WTC11 (cell line): ENCODE measurements at regions not wholly inside any gene's neighbourhood (a gene's known extent, or its start where the extent isn't known, plus 50 kb on each side); places are given as distances from the start of the nearest gene placed in this dataset.

Experiments used
- ATAC-seq: fragments of 200-7000 bp; cut with Tn5 transposase; 2 replicates; pipeline ENCODE4 v1.10.0; 2021; ENCODE audit warnings: mild to moderate bottlenecking, moderate library complexity
- CTCF ChIA-PET: fragments of 300-600 bp; sonication (Branson Sonifier 250); formaldehyde crosslinking; loops from one replicate; lab custom pipeline; 2021; ENCODE audit warnings: antibody characterized with exemption; lab: Charles Lee
- POLR2A ChIA-PET: fragments of 350-600 bp; sonication (Branson Sonifier 250); formaldehyde crosslinking; loops from one replicate; lab custom pipeline; 2021; ENCODE audit warnings: antibody characterized with exemption; lab: Charles Lee
- DNase-seq: peaks from one replicate; pipeline ENCODE4 v3.0.0; 2021; ENCODE audit warnings: low spot score
- H3K27ac Mint-ChIP-seq: 2 replicates; pipeline ENCODE4 v1.8.0; 2021; ENCODE audit warnings: mixed read lengths
- H3K27me3 Mint-ChIP-seq: 2 replicates; pipeline ENCODE4 v1.8.0; 2021; ENCODE audit warnings: low read depth, mild to moderate bottlenecking, moderate library complexity, mixed read lengths
- H3K36me3 Mint-ChIP-seq: 2 replicates; pipeline ENCODE4 v1.8.0; 2021; ENCODE audit warnings: mixed read lengths
- H3K4me1 Mint-ChIP-seq: 2 replicates; pipeline ENCODE4 v1.8.0; 2022; ENCODE audit warnings: mixed read lengths
- H3K4me3 Mint-ChIP-seq: 2 replicates; pipeline ENCODE4 v1.8.0; 2021; ENCODE audit warnings: mild to moderate bottlenecking, moderate library complexity, mixed read lengths
- H3K9me3 Mint-ChIP-seq: 2 replicates; pipeline ENCODE4 v1.8.0; 2021; ENCODE audit warnings: mixed read lengths
- CREM ChIP-seq: sonication (generic); formaldehyde crosslinking; IDR thresholded peaks from 2 replicates; pipeline ENCODE4 v1.8.1; 2022; ENCODE audit warnings: mild to moderate bottlenecking, missing genetic modification reagents, moderate library complexity
- ESRRA ChIP-seq: sonication (generic); formaldehyde crosslinking; IDR thresholded peaks from 2 replicates; pipeline ENCODE4 v1.8.1; 2022; ENCODE audit warnings: mild to moderate bottlenecking, missing genetic modification reagents, borderline replicate concordance
- FOXP1 ChIP-seq: sonication (generic); formaldehyde crosslinking; IDR thresholded peaks from 2 replicates; pipeline ENCODE4 v1.8.0; 2022; ENCODE audit warnings: missing genetic modification reagents, mild to moderate bottlenecking, moderate library complexity, borderline replicate concordance
- FOXP4 ChIP-seq: sonication (generic); formaldehyde crosslinking; IDR thresholded peaks from 2 replicates; pipeline ENCODE4 v1.8.0; 2022; ENCODE audit warnings: mild to moderate bottlenecking, missing genetic modification reagents
- GRHL2 ChIP-seq: fragments of 250-450 bp; sonication (Bioruptor Pico); IDR thresholded peaks from 2 replicates; pipeline ENCODE4 v1.8.0; 2022; ENCODE audit warnings: mild to moderate bottlenecking, moderate library complexity; ENCODE audit not compliant: insufficient replicate concordance, severe bottlenecking
- GTF2I ChIP-seq: fragments of 250-450 bp; sonication (Bioruptor Pico); conservative IDR thresholded peaks from 2 replicates; pipeline ENCODE4 v1.4.0; 2021; ENCODE audit warnings: mild to moderate bottlenecking
- IRF1 ChIP-seq: sonication (generic); formaldehyde crosslinking; IDR thresholded peaks from 2 replicates; pipeline ENCODE4 v1.8.0; 2023; ENCODE audit warnings: missing genetic modification reagents
- JUN ChIP-seq: sonication (generic); formaldehyde crosslinking; IDR thresholded peaks from 2 replicates; pipeline ENCODE4 v1.8.0; 2023; ENCODE audit warnings: mild to moderate bottlenecking, missing genetic modification reagents
- NFE2L1 ChIP-seq: sonication (generic); formaldehyde crosslinking; IDR thresholded peaks from 2 replicates; pipeline ENCODE4 v1.8.1; 2023; ENCODE audit warnings: missing genetic modification reagents
- NR2C2 ChIP-seq: sonication (generic); formaldehyde crosslinking; IDR thresholded peaks from 2 replicates; pipeline ENCODE4 v1.8.0; 2022; ENCODE audit warnings: mild to moderate bottlenecking, missing genetic modification reagents
- RORB ChIP-seq: fragments of 250-450 bp; sonication (Bioruptor Pico); IDR thresholded peaks from 2 replicates; pipeline ENCODE4 v1.9.0; 2021; ENCODE audit warnings: mild to moderate bottlenecking
- SMAD3 ChIP-seq: sonication (generic); formaldehyde crosslinking; IDR thresholded peaks from 2 replicates; pipeline ENCODE4 v1.8.0; 2022; ENCODE audit warnings: missing genetic modification reagents, mild to moderate bottlenecking, borderline replicate concordance
- STAT6 ChIP-seq: sonication (generic); formaldehyde crosslinking; conservative IDR thresholded peaks from 2 replicates; pipeline ENCODE4 v1.8.1; 2023; ENCODE audit warnings: mild to moderate bottlenecking, low read depth, missing genetic modification reagents, moderate library complexity
- TP53 ChIP-seq: sonication (generic); formaldehyde crosslinking; IDR thresholded peaks from 2 replicates; pipeline ENCODE4 v1.8.1; 2023; ENCODE audit warnings: mild to moderate bottlenecking, missing genetic modification reagents
- ZNF121 ChIP-seq: sonication (generic); formaldehyde crosslinking; IDR thresholded peaks from 2 replicates; pipeline ENCODE4 v1.8.0; 2023; ENCODE audit warnings: missing genetic modification reagents
- ZNF263 ChIP-seq: sonication (generic); formaldehyde crosslinking; IDR thresholded peaks from 2 replicates; pipeline ENCODE4 v1.8.1; 2022; ENCODE audit warnings: low read depth, mild to moderate bottlenecking, moderate library complexity, missing genetic modification reagents
- ZNF281 ChIP-seq: sonication (generic); formaldehyde crosslinking; IDR thresholded peaks from 2 replicates; pipeline ENCODE4 v1.8.0; 2023; ENCODE audit warnings: mild to moderate bottlenecking, missing genetic modification reagents
- ZNF416 ChIP-seq: fragments of 250-450 bp; sonication (Bioruptor Pico); IDR thresholded peaks from 2 replicates; pipeline ENCODE4 v1.9.0; 2021; ENCODE audit warnings: mild to moderate bottlenecking, inconsistent platforms
- ZSCAN18 ChIP-seq: fragments of 250-450 bp; sonication (Bioruptor Pico); IDR thresholded peaks from 2 replicates; pipeline ENCODE4 v2.1.2; 2022; ENCODE audit warnings: mild to moderate bottlenecking, moderate library complexity

- Mint-ChIP-seq H3K4me3 (no peak overlapping the region), H3K36me3 (no peaks in the 10 kb centered on the region), H3K4me1 (peaks cover 8% of the 10 kb centered on the region), H3K27ac (no peak overlapping the region), H3K27me3 (no peaks in the 10 kb centered on the region), H3K9me3 (peaks cover 4% of the 10 kb centered on the region)
- no peak for ATAC-seq
- no peak for TF ChIP-seq ZNF121
- TF ChIP-seq SMAD3 (CRISPR knock-in tag), result no peak
- TF ChIP-seq NFE2L1, result no peak
- TF ChIP-seq GRHL2 (CRISPR knock-in tag), result no peak
- TF ChIP-seq GTF2I (CRISPR knock-in tag), result no peak
- no peak for TF ChIP-seq NR2C2 (CRISPR knock-in tag)
- no peak for TF ChIP-seq CREM (CRISPR knock-in tag)
- TF ChIP-seq ZNF263, result no peak
- no peak for TF ChIP-seq ZNF416 (CRISPR knock-in tag)
- TF ChIP-seq RORB (CRISPR knock-in tag), result no peak
- TF ChIP-seq TP53, result no peak
- TF ChIP-seq FOXP4, result no peak
- TF ChIP-seq ZNF281 (CRISPR knock-in tag), result no peak
- TF ChIP-seq ZSCAN18 (CRISPR knock-in tag), result no peak
- no peak for TF ChIP-seq FOXP1 (CRISPR knock-in tag)
- no peak for DNase-seq
- ChIA-PET POLR2A (no interaction called here), CTCF (no interaction called here)
Measured at GRCh38 chr21:15195104-15195503, 130.3 kb upstream of the NRIP1 start.

- CTCF ChIA-PET, result no interaction called here
- no peak for DNase-seq
- peaks cover 8% of the 10 kb centered on the region for H3K4me1 Mint-ChIP-seq
- no peak overlapping the region for H3K27ac Mint-ChIP-seq
- H3K9me3 Mint-ChIP-seq, result peaks cover 4% of the 10 kb centered on the region
- TF ChIP-seq ESRRA (CRISPR knock-in tag) (no peak), IRF1 (CRISPR knock-in tag) (no peak), JUN (CRISPR knock-in tag) (no peak), STAT6 (no peak)
- no peaks in the 10 kb centered on the region for H3K36me3 Mint-ChIP-seq
- no peaks in the 10 kb centered on the region for H3K27me3 Mint-ChIP-seq
- POLR2A ChIA-PET, result no interaction called here
- no peak overlapping the region for H3K4me3 Mint-ChIP-seq
- ATAC-seq, result no peak
Measured at GRCh38 chr21:15195768-15196167, 131.0 kb upstream of the NRIP1 start.
